ENCODE measurements at regions not wholly inside any gene's neighbourhood (a gene's known extent, or its start where the extent isn't known, plus 50 kb on each side); places are given as distances from the start of the nearest gene placed in this dataset.

- DNase-seq (ENCODE audit: insufficient read length, low spot score) (no peak), FAIRE-seq (no peak)
- TF ChIP-seq POLR2AphosphoS5 (IDR thresholded peaks at IDR 0.05; ENCODE audit: low read depth, low read length) (no peak), POU2F2 (IDR thresholded peaks at IDR 0.05; ENCODE audit: low read depth, low read length) (no peak), SPI1 (IDR thresholded peaks at IDR 0.05; ENCODE audit: low read depth, low read length) (no peak), TAF1 (IDR thresholded peaks at IDR 0.05; ENCODE audit: low read depth, low read length) (no peak), PAX5 (IDR thresholded peaks at IDR 0.05; ENCODE audit: insufficient read depth, low read length, severe bottlenecking) (no peak), POLR2A (IDR thresholded peaks at IDR 0.05; ENCODE audit: low read depth, low read length) (no peak)
These were observed 58.5 kb downstream of the NPY1R start for GRCh38 chr4:163273922-163274321.

GRCh38 chr4:163273203-163273602, 59.2 kb downstream of the NPY1R start:
- TF ChIP-seq POU2F2 (IDR thresholded peaks at IDR 0.05; ENCODE audit: low read depth, low read length) (no peak), TAF1 (IDR thresholded peaks at IDR 0.05; ENCODE audit: low read depth, low read length) (no peak), POLR2A (IDR thresholded peaks at IDR 0.05; ENCODE audit: low read depth, low read length) (no peak), PAX5 (IDR thresholded peaks at IDR 0.05; ENCODE audit: insufficient read depth, low read length, severe bottlenecking) (no peak), SPI1 (IDR thresholded peaks at IDR 0.05; ENCODE audit: low read depth, low read length) (no peak), POLR2AphosphoS5 (IDR thresholded peaks at IDR 0.05; ENCODE audit: low read depth, low read length) (no peak)
- no peak for FAIRE-seq
- DNase-seq (ENCODE audit: insufficient read length, low spot score) = no peak

- TF ChIP-seq PAX5 (IDR thresholded peaks at IDR 0.05; ENCODE audit: insufficient read depth, low read length, severe bottlenecking) (no peak), TAF1 (IDR thresholded peaks at IDR 0.05; ENCODE audit: low read depth, low read length) (no peak), SPI1 (IDR thresholded peaks at IDR 0.05; ENCODE audit: low read depth, low read length) (no peak), POLR2AphosphoS5 (IDR thresholded peaks at IDR 0.05; ENCODE audit: low read depth, low read length) (no peak), POU2F2 (IDR thresholded peaks at IDR 0.05; ENCODE audit: low read depth, low read length) (no peak), POLR2A (IDR thresholded peaks at IDR 0.05; ENCODE audit: low read depth, low read length) (no peak)
- FAIRE-seq = no peak
- no peak for DNase-seq (ENCODE audit: insufficient read length, low spot score)
These were observed 60.8 kb downstream of the NPY1R start for GRCh38 chr4:163271555-163272127.

- FAIRE-seq (no peak), DNase-seq (ENCODE audit: insufficient read length, low spot score) (no peak)
- TF ChIP-seq POLR2AphosphoS5 (IDR thresholded peaks at IDR 0.05; ENCODE audit: low read depth, low read length) = no peak
- TF ChIP-seq TAF1 (IDR thresholded peaks at IDR 0.05; ENCODE audit: low read depth, low read length) = no peak
These were observed 62.5 kb downstream of the NPY1R start for GRCh38 chr4:163269869-163270268.

- FAIRE-seq = no peak
- TF ChIP-seq SPI1 (IDR thresholded peaks at IDR 0.05; ENCODE audit: low read depth, low read length) (no peak), POU2F2 (IDR thresholded peaks at IDR 0.05; ENCODE audit: low read depth, low read length) (no peak), TAF1 (IDR thresholded peaks at IDR 0.05; ENCODE audit: low read depth, low read length) (no peak), PAX5 (IDR thresholded peaks at IDR 0.05; ENCODE audit: insufficient read depth, low read length, severe bottlenecking) (no peak), POLR2A (IDR thresholded peaks at IDR 0.05; ENCODE audit: low read depth, low read length) (no peak), POLR2AphosphoS5 (IDR thresholded peaks at IDR 0.05; ENCODE audit: low read depth, low read length) (no peak)
- DNase-seq (ENCODE audit: insufficient read length, low spot score) = no peak
These were observed 63.2 kb downstream of the NPY1R start for GRCh38 chr4:163269166-163269565.

- FAIRE-seq (no peak), DNase-seq (ENCODE audit: insufficient read length, low spot score) (no peak)
- TF ChIP-seq SPI1 (IDR thresholded peaks at IDR 0.05; ENCODE audit: low read depth, low read length) (no peak), PAX5 (IDR thresholded peaks at IDR 0.05; ENCODE audit: insufficient read depth, low read length, severe bottlenecking) (no peak), POLR2A (IDR thresholded peaks at IDR 0.05; ENCODE audit: low read depth, low read length) (no peak), POU2F2 (IDR thresholded peaks at IDR 0.05; ENCODE audit: low read depth, low read length) (no peak), TAF1 (IDR thresholded peaks at IDR 0.05; ENCODE audit: low read depth, low read length) (no peak), POLR2AphosphoS5 (IDR thresholded peaks at IDR 0.05; ENCODE audit: low read depth, low read length) (no peak)
These were observed 67.5 kb downstream of the NPY1R start for GRCh38 chr4:163264934-163265333.

GRCh38 chr4:163263606-163264005, 68.8 kb downstream of the NPY1R start:
- DNase-seq (ENCODE audit: insufficient read length, low spot score) (no peak), FAIRE-seq (no peak)
- no peak for TF ChIP-seq POU2F2 (IDR thresholded peaks at IDR 0.05; ENCODE audit: low read depth, low read length)
- TF ChIP-seq POLR2AphosphoS5 (IDR thresholded peaks at IDR 0.05; ENCODE audit: low read depth, low read length) = no peak
- no peak for TF ChIP-seq POLR2A (IDR thresholded peaks at IDR 0.05; ENCODE audit: low read depth, low read length)
- TF ChIP-seq TAF1 (IDR thresholded peaks at IDR 0.05; ENCODE audit: low read depth, low read length) = no peak
- TF ChIP-seq PAX5 (IDR thresholded peaks at IDR 0.05; ENCODE audit: insufficient read depth, low read length, severe bottlenecking) = no peak
- TF ChIP-seq SPI1 (IDR thresholded peaks at IDR 0.05; ENCODE audit: low read depth, low read length) = no peak

GRCh38 chr4:163256680-163257343, 75.6 kb downstream of the NPY1R start:
- no peak for DNase-seq (ENCODE audit: insufficient read length, low spot score)
- FAIRE-seq = no peak
- TF ChIP-seq POLR2A (IDR thresholded peaks at IDR 0.05; ENCODE audit: low read depth, low read length) (no peak), PAX5 (IDR thresholded peaks at IDR 0.05; ENCODE audit: insufficient read depth, low read length, severe bottlenecking) (no peak), TAF1 (IDR thresholded peaks at IDR 0.05; ENCODE audit: low read depth, low read length) (no peak), SPI1 (IDR thresholded peaks at IDR 0.05; ENCODE audit: low read depth, low read length) (no peak), POU2F2 (IDR thresholded peaks at IDR 0.05; ENCODE audit: low read depth, low read length) (no peak), POLR2AphosphoS5 (IDR thresholded peaks at IDR 0.05; ENCODE audit: low read depth, low read length) (no peak)

GRCh38 chr4:163251204-163251603, 81.2 kb downstream of the NPY1R start:
- no peak for DNase-seq (ENCODE audit: insufficient read length, low spot score)

More at GRCh38 chr4:163251204-163251603, 81.2 kb downstream of the NPY1R start:
- FAIRE-seq = no peak
- TF ChIP-seq POLR2A (IDR thresholded peaks at IDR 0.05; ENCODE audit: low read depth, low read length) (no peak), SPI1 (IDR thresholded peaks at IDR 0.05; ENCODE audit: low read depth, low read length) (no peak), PAX5 (IDR thresholded peaks at IDR 0.05; ENCODE audit: insufficient read depth, low read length, severe bottlenecking) (no peak), TAF1 (IDR thresholded peaks at IDR 0.05; ENCODE audit: low read depth, low read length) (no peak), POU2F2 (IDR thresholded peaks at IDR 0.05; ENCODE audit: low read depth, low read length) (no peak), POLR2AphosphoS5 (IDR thresholded peaks at IDR 0.05; ENCODE audit: low read depth, low read length) (no peak)
